AG09309 (cell line): ENCODE measurements at regions not wholly inside any gene's neighbourhood (a gene's known extent, or its start where the extent isn't known, plus 50 kb on each side); places are given as distances from the start of the nearest gene placed in this dataset.
A peak's percentile ranks its signal among the peaks of the same experiment; 100 is the strongest.

Source experiments
- DNase-seq: peaks from one replicate; pipeline ENCODE4 v3.0.0-alpha.2; 2010; ENCODE audit warnings: low read depth
- H3K4me3 ChIP-seq: 2 replicates; pipeline ENCODE4 v1.5.1; 2011; ENCODE audit warnings: mild to moderate bottlenecking, low read depth, low read length, moderate library complexity; ENCODE audit not compliant: control insufficient read depth
- TF ChIP-seq, protein P1 (sequence below): IDR thresholded peaks from 2 replicates; pipeline ENCODE4 v1.5.1; 2011; ENCODE audit warnings: mild to moderate bottlenecking, low read depth, low read length, inconsistent platforms; ENCODE audit not compliant: insufficient read depth, control insufficient read depth; ENCODE audit errors: missing control alignments

DNA sequence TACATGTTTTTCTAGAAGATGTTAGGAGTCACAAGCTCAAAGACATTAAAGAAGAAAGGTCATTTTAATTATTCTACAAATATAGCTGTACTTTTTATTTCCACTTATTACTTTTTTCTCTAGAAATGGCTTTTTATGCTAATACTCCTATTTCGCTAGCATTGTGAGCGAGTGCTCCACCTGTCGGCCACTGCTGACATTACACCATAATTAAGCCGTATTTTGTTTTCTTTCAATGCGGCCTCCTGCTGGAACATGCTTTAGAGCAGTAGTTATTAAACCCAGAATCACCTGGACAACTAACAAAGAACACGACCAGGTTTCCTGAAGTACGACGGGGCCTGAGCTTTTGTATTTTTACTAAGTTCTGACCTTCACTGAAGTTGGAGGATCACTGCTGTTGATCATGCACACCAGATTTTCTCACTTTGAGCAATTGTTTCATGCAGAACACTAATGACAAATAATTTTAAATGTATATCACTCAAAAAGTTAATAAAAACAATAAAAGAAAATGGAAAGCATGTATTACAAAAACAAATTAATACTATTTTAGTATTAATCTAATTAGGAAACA, 74.1 kb upstream of the PAK5 start:
- DNase-seq, result peak; percentile 8
- no peak overlapping the region for H3K4me3 ChIP-seq
- TF ChIP-seq, protein P1, sequence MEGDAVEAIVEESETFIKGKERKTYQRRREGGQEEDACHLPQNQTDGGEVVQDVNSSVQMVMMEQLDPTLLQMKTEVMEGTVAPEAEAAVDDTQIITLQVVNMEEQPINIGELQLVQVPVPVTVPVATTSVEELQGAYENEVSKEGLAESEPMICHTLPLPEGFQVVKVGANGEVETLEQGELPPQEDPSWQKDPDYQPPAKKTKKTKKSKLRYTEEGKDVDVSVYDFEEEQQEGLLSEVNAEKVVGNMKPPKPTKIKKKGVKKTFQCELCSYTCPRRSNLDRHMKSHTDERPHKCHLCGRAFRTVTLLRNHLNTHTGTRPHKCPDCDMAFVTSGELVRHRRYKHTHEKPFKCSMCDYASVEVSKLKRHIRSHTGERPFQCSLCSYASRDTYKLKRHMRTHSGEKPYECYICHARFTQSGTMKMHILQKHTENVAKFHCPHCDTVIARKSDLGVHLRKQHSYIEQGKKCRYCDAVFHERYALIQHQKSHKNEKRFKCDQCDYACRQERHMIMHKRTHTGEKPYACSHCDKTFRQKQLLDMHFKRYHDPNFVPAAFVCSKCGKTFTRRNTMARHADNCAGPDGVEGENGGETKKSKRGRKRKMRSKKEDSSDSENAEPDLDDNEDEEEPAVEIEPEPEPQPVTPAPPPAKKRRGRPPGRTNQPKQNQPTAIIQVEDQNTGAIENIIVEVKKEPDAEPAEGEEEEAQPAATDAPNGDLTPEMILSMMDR, result peak; percentile 80

DNA sequence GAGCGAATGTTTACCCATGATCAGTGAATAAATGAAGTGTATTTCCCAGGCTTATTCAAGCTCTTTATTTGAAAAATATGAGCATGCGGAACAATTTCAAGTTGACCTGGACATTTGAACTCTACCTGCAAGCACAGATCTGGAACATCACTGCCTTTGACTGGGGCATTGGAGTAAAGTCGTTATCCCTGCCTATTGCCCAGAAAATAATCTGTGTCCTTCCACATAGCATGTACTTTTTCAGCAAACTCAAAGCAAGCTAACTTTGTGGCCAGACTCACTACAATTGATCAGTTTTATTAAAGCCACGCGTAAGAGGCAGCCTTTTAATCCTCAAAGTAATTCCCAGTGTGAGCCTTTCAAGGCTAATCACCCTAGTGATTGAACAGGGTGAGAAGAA, 73.4 kb upstream of the PAK5 start:
- H3K4me3 ChIP-seq, result no peak overlapping the region
- DNase-seq, result no peak
- TF ChIP-seq, protein P1, result no peak

DNA sequence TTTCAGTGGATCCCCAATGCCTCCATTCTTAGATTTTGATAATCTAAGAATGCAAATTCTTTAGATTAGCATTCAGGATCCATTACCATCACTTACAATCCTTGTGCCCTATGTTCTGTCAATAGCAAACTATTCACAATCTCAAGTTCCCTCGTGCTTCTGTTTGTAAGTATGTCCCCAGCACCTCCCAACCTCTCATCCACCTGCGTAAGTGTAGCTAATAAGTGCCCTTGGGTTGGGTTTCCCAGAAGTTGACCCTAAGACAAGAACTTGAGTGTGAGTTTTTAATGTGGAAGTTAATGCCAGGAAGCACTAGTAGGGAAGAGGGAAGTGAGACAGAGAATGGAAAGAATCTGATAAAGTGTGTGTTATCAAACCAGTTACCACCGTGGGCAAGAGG, 72.6 kb upstream of the PAK5 start:
- TF ChIP-seq, protein P1, result no peak
- no peak for DNase-seq
- no peak overlapping the region for H3K4me3 ChIP-seq

DNA sequence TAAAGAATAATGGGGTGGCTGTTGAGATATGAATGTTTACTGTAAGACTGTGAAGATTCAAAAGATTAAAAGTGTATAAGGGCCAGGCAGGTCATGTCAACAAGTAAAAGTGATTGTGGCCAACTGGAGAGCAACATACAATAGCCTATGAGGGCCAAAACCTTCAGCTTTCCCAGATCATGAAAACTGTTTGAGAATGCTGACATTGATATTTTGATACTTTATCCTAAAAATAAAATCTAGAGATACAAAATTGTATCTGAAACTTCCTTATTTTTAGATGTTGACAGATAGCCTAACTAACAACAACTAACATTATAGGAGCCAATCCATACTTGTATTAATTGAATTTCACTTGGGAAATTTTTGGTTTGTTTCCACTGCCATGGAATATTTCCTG, 70.3 kb upstream of the PAK5 start:
- H3K4me3 ChIP-seq, result no peak overlapping the region
- DNase-seq, result no peak
- TF ChIP-seq, protein P1, result no peak

DNA sequence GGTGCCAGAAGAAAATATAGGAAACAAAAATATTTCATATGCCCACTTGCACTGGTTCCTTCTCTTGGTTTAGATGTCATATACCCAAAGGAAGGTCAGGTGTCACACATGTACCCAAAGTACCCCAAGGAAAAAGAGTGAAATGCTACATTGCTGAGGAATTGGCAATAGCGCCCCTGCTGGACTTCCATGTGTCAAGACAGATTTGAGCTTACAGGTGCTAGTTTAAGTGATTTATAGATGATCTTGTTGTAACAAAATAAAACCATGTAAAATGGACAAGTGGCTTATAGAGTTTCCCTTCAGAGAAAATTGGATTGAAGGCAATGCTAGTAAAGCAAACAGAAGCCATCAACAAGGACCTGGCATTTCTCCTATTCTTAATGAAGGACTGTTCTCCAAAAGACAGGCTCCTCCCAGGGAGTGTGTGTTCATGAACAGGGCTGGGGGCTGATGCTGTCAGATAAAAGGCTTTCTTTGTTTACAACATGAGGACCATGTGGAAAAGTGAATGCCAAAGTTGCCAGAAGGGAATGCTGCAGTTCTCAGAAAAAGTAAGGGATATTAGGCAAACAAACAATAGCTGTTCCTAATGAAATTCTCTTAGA, 64.3 kb upstream of the PAK5 start:
- no peak for DNase-seq
- TF ChIP-seq, protein P1, result peak; percentile 43
- no peak overlapping the region for H3K4me3 ChIP-seq

DNA sequence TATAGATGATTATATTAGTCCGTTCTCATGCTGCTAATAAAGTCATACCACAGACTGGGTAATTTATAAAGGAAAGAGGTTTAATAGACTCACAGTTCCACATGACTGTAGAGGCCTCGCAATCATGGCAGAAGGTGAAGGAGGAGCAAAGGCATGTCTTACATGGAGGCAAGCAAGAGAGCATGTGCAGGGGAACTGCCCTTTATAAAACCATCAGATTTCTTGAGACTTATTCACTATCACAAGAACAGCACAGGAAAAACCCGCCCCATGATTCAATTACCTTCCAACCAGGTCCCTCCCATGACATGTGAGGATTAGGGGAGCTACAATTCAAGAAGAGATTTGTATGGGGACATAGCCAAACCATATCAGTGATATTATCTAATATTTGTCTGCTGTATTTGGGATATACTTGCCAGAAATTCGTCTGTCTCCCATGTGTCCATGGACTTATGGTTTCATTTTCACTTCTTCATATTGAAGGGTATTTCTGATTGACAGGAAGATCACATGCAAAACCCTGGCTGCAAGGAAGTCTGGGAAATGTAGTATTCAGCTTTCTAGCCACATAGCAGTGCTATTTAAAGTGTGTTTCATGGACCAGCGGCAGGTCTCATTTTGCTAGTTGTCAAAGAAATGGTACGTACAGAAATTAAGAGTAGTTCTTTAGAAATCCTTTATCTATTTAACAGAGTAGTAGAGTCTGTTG, 50.5 kb upstream of the PAK5 start:
- no peak for DNase-seq
- H3K4me3 ChIP-seq, result no peak overlapping the region
- TF ChIP-seq, protein P1, result no peak
